PC-9 (cell line): ENCODE measurements at regions not wholly inside any gene's neighbourhood (a gene's known extent, or its start where the extent isn't known, plus 50 kb on each side); places are given as distances from the start of the nearest gene placed in this dataset.

Experiments used
- BruUV-seq: library from RNA; stranded (reverse); fragments of 400-500 nt; replicated peaks from 2 replicates; lab custom pipeline; 2021; lab: Mats Ljungman, UMichigan
- CTCF ChIA-PET: fragments of 300-600 bp; sonication (Branson Sonifier 250); formaldehyde crosslinking; loops from one replicate; lab custom pipeline; 2022; ENCODE audit warnings: antibody characterized with exemption; lab: Charles Lee
- POLR2A ChIA-PET: fragments of 300-600 bp; sonication (Branson Sonifier 250); formaldehyde crosslinking; loops from one replicate; lab custom pipeline; 2022; ENCODE audit warnings: antibody characterized with exemption; ENCODE audit not compliant: unreplicated experiment; lab: Charles Lee
- DNase-seq, 2 experiments: peaks; one replicate each; pipeline versions ENCODE4 v3.0.0 to v3.0.0-alpha.2; 2015 to 2022; ENCODE audit warnings: mixed read lengths in 1 of 2
- H2AFZ ChIP-seq: fragments of 200-600 bp; sonication (generic); 2 replicates; pipeline ENCODE4 v1.8.1; 2017; ENCODE audit warnings: antibody characterized with exemption
- H3F3A ChIP-seq: fragments of 200-600 bp; sonication (generic); 2 replicates; pipeline ENCODE4 v1.8.1; 2017; ENCODE audit warnings: antibody characterized with exemption, mild to moderate bottlenecking, low read depth; ENCODE audit not compliant: insufficient read depth
- H3K27ac ChIP-seq: fragments of 200-600 bp; sonication (generic); 2 replicates; pipeline ENCODE4 v1.6.1; 2016; ENCODE audit warnings: mixed run types
- H3K27me3 ChIP-seq: fragments of 200-600 bp; sonication (generic); 2 replicates; pipeline ENCODE4 v1.6.1; 2016; ENCODE audit warnings: low read depth, mixed run types; ENCODE audit not compliant: insufficient read depth
- H3K36me3 ChIP-seq: fragments of 200-600 bp; sonication (generic); 2 replicates; pipeline ENCODE4 v1.6.1; 2016; ENCODE audit warnings: low read depth, mixed run types
- H3K4me1 ChIP-seq: fragments of 200-600 bp; sonication (generic); replicated peaks from 2 replicates; pipeline ENCODE4 v1.6.1; 2016; ENCODE audit warnings: mixed run types; ENCODE audit not compliant: insufficient read depth
- H3K4me2 ChIP-seq: fragments of 200-600 bp; sonication (generic); 2 replicates; pipeline ENCODE4 v1.6.1; 2017; ENCODE audit warnings: mixed run types
- H3K4me3 ChIP-seq: fragments of 200-600 bp; sonication (generic); 2 replicates; pipeline ENCODE4 v1.6.1; 2016; ENCODE audit warnings: mixed run types
- H3K79me2 ChIP-seq: fragments of 200-600 bp; sonication (generic); 2 replicates; pipeline ENCODE4 v1.6.1; 2017; ENCODE audit warnings: low read depth, mixed run types
- H3K9me2 ChIP-seq: fragments of 200-600 bp; sonication (generic); 2 replicates; pipeline ENCODE4 v1.8.1; 2017; ENCODE audit warnings: mild to moderate bottlenecking; ENCODE audit not compliant: insufficient read depth
- H3K9me3 ChIP-seq: fragments of 200-600 bp; sonication (generic); 2 replicates; pipeline ENCODE4 v1.8.1; 2016; ENCODE audit warnings: low read depth; ENCODE audit not compliant: insufficient read depth
- H4K20me1 ChIP-seq: fragments of 200-600 bp; sonication (generic); 2 replicates; pipeline ENCODE4 v1.8.1; 2017; ENCODE audit not compliant: insufficient read depth
- EZH2 ChIP-seq: fragments of 200-600 bp; sonication (generic); IDR thresholded peaks from 2 replicates; pipeline ENCODE4 v1.8.0; 2017; ENCODE audit warnings: antibody characterized with exemption, low read depth
- intact Hi-C: fragments of 100-400 bp; cut with micrococcal nuclease; formaldehyde crosslinking; loops from one replicate; pipeline ENCODE4 v1.10.0; 2022; ENCODE audit not compliant: unreplicated experiment
- TF ChIP-seq, protein P1 (sequence below): fragments of 200-600 bp; sonication (generic); conservative IDR thresholded peaks from 2 replicates; pipeline ENCODE4 v1.6.1; 2017; ENCODE audit warnings: mixed run types, antibody characterized with exemption, mild to moderate bottlenecking, moderate library complexity

DNA sequence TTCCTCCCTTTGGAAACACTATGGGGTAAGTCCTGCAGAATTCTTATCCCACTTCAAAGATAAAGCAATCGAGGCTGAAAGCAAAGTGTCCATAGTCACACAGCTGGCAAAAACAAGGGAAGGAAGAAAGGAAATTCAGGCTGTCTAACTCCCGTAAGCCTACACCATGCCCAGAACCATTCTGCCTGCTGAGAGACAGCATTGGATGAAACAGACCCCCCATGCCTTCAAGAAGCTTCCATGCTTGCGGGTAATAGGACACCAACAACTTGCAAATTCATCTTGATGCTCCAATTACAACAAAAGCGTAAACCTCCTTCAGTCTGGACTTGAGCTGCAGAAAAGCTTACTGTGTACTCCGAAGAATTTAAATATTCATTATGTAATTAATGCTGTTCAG, 181.1 kb upstream of the WWC1 start:
- no peaks in the 10 kb centered on the region for H3K9me3 ChIP-seq
- intact Hi-C loops: no loop called here
- ChIA-PET CTCF (no interaction called here), POLR2A (no interaction called here)
- H3K27ac ChIP-seq: no peak overlapping the region
- H3K36me3 ChIP-seq: no peaks in the 10 kb centered on the region
- no peaks in the 10 kb centered on the region for H3K4me1 ChIP-seq
- H2AFZ ChIP-seq: no peak overlapping the region
- BruUV-seq: no TSS peak
- no peaks in the 10 kb centered on the region for H3F3A ChIP-seq
- no peaks in the 10 kb centered on the region for H3K9me2 ChIP-seq
- no peak for DNase-seq
- H3K4me2 ChIP-seq: no peak overlapping the region
- no peaks in the 10 kb centered on the region for H4K20me1 ChIP-seq
- no peak for TF ChIP-seq EZH2
- TF ChIP-seq, protein P1, sequence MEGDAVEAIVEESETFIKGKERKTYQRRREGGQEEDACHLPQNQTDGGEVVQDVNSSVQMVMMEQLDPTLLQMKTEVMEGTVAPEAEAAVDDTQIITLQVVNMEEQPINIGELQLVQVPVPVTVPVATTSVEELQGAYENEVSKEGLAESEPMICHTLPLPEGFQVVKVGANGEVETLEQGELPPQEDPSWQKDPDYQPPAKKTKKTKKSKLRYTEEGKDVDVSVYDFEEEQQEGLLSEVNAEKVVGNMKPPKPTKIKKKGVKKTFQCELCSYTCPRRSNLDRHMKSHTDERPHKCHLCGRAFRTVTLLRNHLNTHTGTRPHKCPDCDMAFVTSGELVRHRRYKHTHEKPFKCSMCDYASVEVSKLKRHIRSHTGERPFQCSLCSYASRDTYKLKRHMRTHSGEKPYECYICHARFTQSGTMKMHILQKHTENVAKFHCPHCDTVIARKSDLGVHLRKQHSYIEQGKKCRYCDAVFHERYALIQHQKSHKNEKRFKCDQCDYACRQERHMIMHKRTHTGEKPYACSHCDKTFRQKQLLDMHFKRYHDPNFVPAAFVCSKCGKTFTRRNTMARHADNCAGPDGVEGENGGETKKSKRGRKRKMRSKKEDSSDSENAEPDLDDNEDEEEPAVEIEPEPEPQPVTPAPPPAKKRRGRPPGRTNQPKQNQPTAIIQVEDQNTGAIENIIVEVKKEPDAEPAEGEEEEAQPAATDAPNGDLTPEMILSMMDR: no peak
- H3K79me2 ChIP-seq: no peaks in the 10 kb centered on the region
- peaks cover 65% of the 10 kb centered on the region for H3K27me3 ChIP-seq
- H3K4me3 ChIP-seq: no peak overlapping the region

DNA sequence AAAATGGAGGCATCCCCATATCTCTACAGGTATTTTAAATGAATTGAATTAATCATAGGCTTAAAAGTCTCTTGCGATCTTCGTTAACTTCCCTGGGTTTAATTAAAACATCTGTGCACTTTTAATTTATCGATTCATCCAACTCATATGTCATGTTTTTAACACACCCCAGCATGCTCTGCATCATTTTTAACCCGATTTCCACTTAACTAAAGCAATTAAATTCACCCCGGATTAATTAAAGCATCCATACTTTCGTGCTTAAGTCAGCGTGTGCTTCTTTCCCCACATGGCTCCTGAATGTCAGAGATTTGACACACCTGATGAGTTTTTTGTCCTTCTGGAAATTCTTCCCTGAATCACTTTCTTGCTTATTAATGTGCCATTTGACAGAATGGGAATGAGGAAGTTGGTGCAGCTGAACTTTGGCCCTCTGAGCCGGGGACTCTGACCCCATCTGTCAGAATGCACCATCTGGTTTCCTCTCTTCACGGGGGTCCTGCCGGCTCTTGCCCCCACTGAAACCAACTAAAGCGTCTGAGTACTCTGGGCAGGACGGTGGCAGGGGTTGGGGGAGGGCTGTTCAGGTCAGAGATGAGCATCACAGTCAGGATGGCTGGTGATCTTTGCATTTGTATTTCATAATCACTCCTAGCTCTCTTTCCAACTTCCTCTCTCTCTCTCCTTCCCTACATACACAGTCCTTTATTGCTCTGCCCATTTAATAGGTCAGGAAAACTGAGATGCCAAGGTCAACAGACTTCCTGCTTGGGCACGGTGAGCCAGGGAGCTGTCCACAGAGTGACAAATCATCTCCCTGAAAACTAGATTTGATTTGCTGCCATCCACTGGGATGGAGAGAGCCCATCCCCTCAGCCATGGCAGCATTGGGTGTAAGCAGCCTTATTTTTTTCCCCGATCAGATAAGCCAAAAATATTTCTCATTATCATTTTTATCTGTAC, 180.3 kb upstream of the WWC1 start:
- TF ChIP-seq EZH2: no peak
- TF ChIP-seq, protein P1: no peak
- intact Hi-C loops: no loop called here
- Histone ChIP-seq H3K79me2 (no peaks in the 10 kb centered on the region), H3K27ac (no peak overlapping the region), H3K36me3 (no peaks in the 10 kb centered on the region), H3K27me3 (peaks cover 65% of the 10 kb centered on the region), H3F3A (no peaks in the 10 kb centered on the region), H3K9me3 (no peaks in the 10 kb centered on the region), H4K20me1 (no peaks in the 10 kb centered on the region), H2AFZ (no peak overlapping the region), H3K4me1 (no peaks in the 10 kb centered on the region), H3K9me2 (no peaks in the 10 kb centered on the region), H3K4me3 (no peak overlapping the region), H3K4me2 (no peak overlapping the region)
- CTCF ChIA-PET: no interaction called here
- POLR2A ChIA-PET: no interaction called here
- DNase-seq: no peak
- BruUV-seq: no TSS peak

DNA sequence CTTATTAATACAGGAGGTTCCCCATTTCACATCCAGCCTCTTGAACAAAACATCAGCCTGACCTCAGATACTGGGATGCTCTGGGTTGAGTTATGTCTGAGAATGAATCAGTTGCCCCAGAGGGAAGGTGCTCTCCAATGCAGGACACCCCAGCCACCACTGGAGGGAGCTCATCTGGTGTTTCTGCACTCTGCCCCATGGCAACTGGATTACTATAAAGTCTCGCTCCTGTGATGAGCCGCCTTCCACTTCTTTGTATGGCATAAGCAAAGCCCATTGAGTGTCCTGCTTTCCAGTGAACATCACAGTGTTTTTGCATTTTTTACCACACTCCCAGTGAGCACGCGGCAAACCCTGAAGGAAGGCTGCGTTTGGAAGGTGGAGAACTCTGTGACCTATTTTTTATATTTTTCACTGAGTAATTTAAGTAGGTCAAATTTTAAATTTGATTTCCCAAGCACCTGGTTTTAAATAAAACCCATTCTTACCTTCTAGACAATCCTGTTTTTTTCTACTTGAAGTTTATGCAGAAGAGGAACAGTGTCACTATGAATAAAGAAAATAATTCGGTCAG, 176.9 kb upstream of the WWC1 start:
- no peaks in the 10 kb centered on the region for H3F3A ChIP-seq
- H3K27ac ChIP-seq: no peak overlapping the region
- no TSS peak for BruUV-seq
- H3K36me3 ChIP-seq: no peaks in the 10 kb centered on the region
- intact Hi-C loops: loop anchor here (2.0 kb wide), 1 partner anchor 106 kb away; no protein-coding TSS in a partner anchor
- POLR2A ChIA-PET: no interaction called here
- H4K20me1 ChIP-seq: no peaks in the 10 kb centered on the region
- CTCF ChIA-PET: interaction anchor here (1.0 kb wide), 1 partner anchor 303 kb away, joined by 3 read pairs; no protein-coding TSS in a partner anchor
- H2AFZ ChIP-seq: no peak overlapping the region
- H3K4me2 ChIP-seq: no peak overlapping the region
- H3K27me3 ChIP-seq: peaks cover 63% of the 10 kb centered on the region
- H3K79me2 ChIP-seq: no peaks in the 10 kb centered on the region
- no peaks in the 10 kb centered on the region for H3K4me1 ChIP-seq
- H3K9me2 ChIP-seq: no peaks in the 10 kb centered on the region
- H3K4me3 ChIP-seq: no peak overlapping the region
- TF ChIP-seq EZH2: no peak
- TF ChIP-seq, protein P1: peak; percentile 70
- no peaks in the 10 kb centered on the region for H3K9me3 ChIP-seq
- DNase-seq: peak; percentile 36 to 50
